CD14-positive monocyte (primary cell): ENCODE measurements at regions not wholly inside any gene's neighbourhood (a gene's known extent, or its start where the extent isn't known, plus 50 kb on each side); places are given as distances from the start of the nearest gene placed in this dataset.

Experiments used
- DNase-seq, 3 donors: peaks; one replicate each; pipeline ENCODE4 v3.0.0-alpha.2; 2011 to 2022
- H2AFZ ChIP-seq: 2 replicates; pipeline ENCODE4 v1.6.0; 2012; ENCODE audit warnings: mild to moderate bottlenecking, low read depth, low read length, inconsistent platforms; ENCODE audit not compliant: insufficient read depth, poor library complexity, severe bottlenecking
- H3K27ac ChIP-seq, 2 donors: 1 replicate in 1 of 2; 2 replicates in 1 of 2; pipeline ENCODE4 v1.5.1; 2012 to 2013; ENCODE audit warnings: low read length in 2 of 2, control low read depth in 1 of 2, inconsistent platforms in 1 of 2, low read depth in 1 of 2, mild to moderate bottlenecking in 1 of 2
- H3K27me3 ChIP-seq, 2 donors: one replicate each; pipeline versions ENCODE4 v1.6.0 to v1.6.1; 2011 to 2013; ENCODE audit warnings: low read length in 2 of 2; ENCODE audit not compliant: control insufficient read depth in 2 of 2, insufficient read depth in 2 of 2
- H3K36me3 ChIP-seq, 2 donors: replicated peaks in 1 of 2; 1 replicate in 1 of 2; 2 replicates in 1 of 2; pipeline versions ENCODE4 v1.5.1 to v1.6.1; 2012 to 2013; ENCODE audit warnings: low read length in 2 of 2, control low read depth in 1 of 2, inconsistent platforms in 1 of 2, mild to moderate bottlenecking in 1 of 2; ENCODE audit not compliant: insufficient read depth in 2 of 2, control insufficient read depth in 1 of 2
- H3K4me1 ChIP-seq, 2 donors: 1 replicate in 1 of 2; 2 replicates in 1 of 2; pipeline versions ENCODE4 v1.5.1 to v1.6.1; 2012 to 2013; ENCODE audit warnings: low read length in 2 of 2, control low read depth in 1 of 2, inconsistent platforms in 1 of 2, mild to moderate bottlenecking in 1 of 2, moderate library complexity in 1 of 2; ENCODE audit not compliant: insufficient read depth in 2 of 2, control insufficient read depth in 1 of 2
- H3K4me2 ChIP-seq: replicated peaks from 2 replicates; pipeline ENCODE3; 2012; ENCODE audit warnings: low read length, moderate library complexity, mild to moderate bottlenecking; ENCODE audit not compliant: poor library complexity, severe bottlenecking; ENCODE audit errors: extremely low read depth
- H3K4me3 ChIP-seq, 3 experiments: fragments of 200-600 bp in 1 of 3; sonication (generic) in 1 of 3; replicated peaks in 1 of 3; 1 replicate in 2 of 3; 2 replicates in 1 of 3; pipeline ENCODE4 v1.5.1; 2011 to 2013; ENCODE audit warnings: low read length in 3 of 3, mild to moderate bottlenecking in 3 of 3, control low read depth in 2 of 3, low read depth in 2 of 3, inconsistent platforms in 1 of 3, moderate library complexity in 1 of 3
- H3K79me2 ChIP-seq: 2 replicates; pipeline ENCODE4 v1.6.0; 2012; ENCODE audit warnings: mild to moderate bottlenecking, control low read depth, inconsistent platforms, low read length, moderate library complexity; ENCODE audit not compliant: insufficient read depth
- H3K9ac ChIP-seq: 2 replicates; pipeline ENCODE4 v1.6.0; 2017; ENCODE audit warnings: low read length, mild to moderate bottlenecking; ENCODE audit not compliant: insufficient read depth, poor library complexity, severe bottlenecking
- H3K9me3 ChIP-seq, 2 donors: replicated peaks in 1 of 2; 1 replicate in 1 of 2; 2 replicates in 1 of 2; pipeline versions ENCODE4 v1.5.1 to v1.6.1; 2012 to 2013; ENCODE audit warnings: low read length in 2 of 2, control low read depth in 1 of 2; ENCODE audit not compliant: control insufficient read depth in 1 of 2, insufficient read depth in 1 of 2
- H4K20me1 ChIP-seq: 2 replicates; pipeline ENCODE4 v1.6.0; 2012; ENCODE audit warnings: mild to moderate bottlenecking, low read length, control low read depth, moderate library complexity; ENCODE audit not compliant: insufficient read depth
- H3K27ac Mint-ChIP-seq, 7 donors: one replicate each; pipeline ENCODE4 v1.8.0; 2020; ENCODE audit warnings: mild to moderate bottlenecking in 7 of 7, mixed read lengths in 7 of 7, moderate library complexity in 6 of 7, inconsistent platforms in 2 of 7
- H3K27me3 Mint-ChIP-seq, 3 donors: one replicate each; pipeline ENCODE4 v1.8.0; 2021 to 2022; ENCODE audit warnings: low read depth in 3 of 3, mild to moderate bottlenecking in 3 of 3, mixed read lengths in 3 of 3, moderate library complexity in 3 of 3, inconsistent platforms in 1 of 3
- H3K36me3 Mint-ChIP-seq, 2 donors: one replicate each; pipeline ENCODE4 v1.8.0; 2020; ENCODE audit warnings: mixed read lengths in 2 of 2, inconsistent platforms in 1 of 2, mild to moderate bottlenecking in 1 of 2
- H3K4me1 Mint-ChIP-seq: one replicate; pipeline ENCODE4 v1.8.0; 2020; ENCODE audit warnings: mild to moderate bottlenecking, mixed read lengths
- H3K4me3 Mint-ChIP-seq, 2 donors: one replicate each; pipeline ENCODE4 v1.8.0; 2020; ENCODE audit warnings: mild to moderate bottlenecking in 2 of 2, mixed read lengths in 2 of 2, moderate library complexity in 1 of 2
- H3K9me3 Mint-ChIP-seq, 7 donors: one replicate each; pipeline ENCODE4 v1.8.0; 2020 to 2022; ENCODE audit warnings: mixed read lengths in 7 of 7, mild to moderate bottlenecking in 6 of 7, moderate library complexity in 6 of 7, inconsistent platforms in 2 of 7
- CTCF ChIP-seq: fragments of 200-600 bp; IDR thresholded peaks from one replicate; pipeline ENCODE4 v1.8.0; 2022; ENCODE audit warnings: antibody characterized with exemption, mild to moderate bottlenecking
- WGBS: methylation state at CpG from one replicate; pipeline ENCODE4 v1.1.5; 2013; ENCODE audit warnings: missing lambda C conversion rate; ENCODE audit not compliant: insufficient coverage; 5-methylcytosine and 5-hydroxymethylcytosine counted together
- intact Hi-C, 2 donors: fragments of 100-400 bp; cut with micrococcal nuclease; formaldehyde crosslinking; loops; one replicate each; pipeline versions ENCODE4 v1.15.0 to v1.15.1; 2023

- Histone ChIP-seq H3K79me2 (no peaks in the 10 kb centered on the region), H4K20me1 (no peaks in the 10 kb centered on the region), H3K36me3 (no peaks in the 10 kb centered on the region), H3K4me3 (no peak overlapping the region), H3K4me2 (no peak overlapping the region), H3K4me1 (no peaks in the 10 kb centered on the region), H3K9ac (no peak overlapping the region), H3K27ac (no peak overlapping the region), H2AFZ (no peak overlapping the region), H3K27me3 (no peaks in the 10 kb centered on the region), H3K9me3 (no peaks in the 10 kb centered on the region)
- no peak overlapping the region for H3K4me3 Mint-ChIP-seq
- H3K9me3 Mint-ChIP-seq = peaks cover 0 to 2% (median 0%) of the 10 kb centered on the region in 7 donors
- H3K36me3 Mint-ChIP-seq = no peaks in the 10 kb centered on the region
- H3K27me3 Mint-ChIP-seq = no peaks in the 10 kb centered on the region
- no peak for DNase-seq
- WGBS = no CpG with 5 or more reads among the region's 2 CpGs
- TF ChIP-seq CTCF = no peak
- intact Hi-C loops = no loop called here
- no peaks in the 10 kb centered on the region for H3K4me1 Mint-ChIP-seq
- no peak overlapping the region for H3K27ac Mint-ChIP-seq
Measured at GRCh38 chrY:15349351-15349750, 825.0 kb downstream of the NLGN4Y start.

- no peak overlapping the region for H3K4me2 ChIP-seq
- H4K20me1 ChIP-seq = no peaks in the 10 kb centered on the region
- H3K4me3 Mint-ChIP-seq = no peak overlapping the region
- no peak overlapping the region for H3K9ac ChIP-seq
- H3K4me3 ChIP-seq = no peak overlapping the region
- no peaks in the 10 kb centered on the region for H3K36me3 Mint-ChIP-seq
- no peak overlapping the region for H2AFZ ChIP-seq
- WGBS = 90% methylated on average over 2 of the region's 3 CpGs
- H3K27ac Mint-ChIP-seq = no peak overlapping the region
- H3K9me3 ChIP-seq = no peaks in the 10 kb centered on the region
- DNase-seq = no peak
- H3K4me1 Mint-ChIP-seq = no peaks in the 10 kb centered on the region
- H3K36me3 ChIP-seq = no peaks in the 10 kb centered on the region
- no peaks in the 10 kb centered on the region for H3K79me2 ChIP-seq
- no peak for TF ChIP-seq CTCF
- H3K27ac ChIP-seq = no peak overlapping the region
- intact Hi-C loops = no loop called here
- no peaks in the 10 kb centered on the region for H3K27me3 Mint-ChIP-seq
- no peaks in the 10 kb centered on the region for H3K4me1 ChIP-seq
- peaks cover 0 to 2% (median 0%) of the 10 kb centered on the region in 7 donors for H3K9me3 Mint-ChIP-seq
- no peaks in the 10 kb centered on the region for H3K27me3 ChIP-seq
Measured at GRCh38 chrY:15355321-15355720, 831.0 kb downstream of the NLGN4Y start.
